AG04450 (cell line): ENCODE measurements at regions not wholly inside any gene's neighbourhood (a gene's known extent, or its start where the extent isn't known, plus 50 kb on each side); places are given as distances from the start of the nearest gene placed in this dataset.

Source experiments
- CTCF ChIA-PET: fragments of 300-600, 350-600 bp; formaldehyde crosslinking; extraction: SDS; loops from one replicate; lab custom pipeline; 2022; ENCODE audit warnings: antibody characterized with exemption, inconsistent platforms; lab: Charles Lee
- POLR2A ChIA-PET: fragments of 350-600 bp; formaldehyde crosslinking; extraction: SDS; loops from one replicate; lab custom pipeline; 2021; ENCODE audit warnings: antibody characterized with exemption, inconsistent platforms; lab: Yijun Ruan, JAX
- DNase-seq: peaks from one replicate; pipeline ENCODE4 v3.0.0-alpha.2; 2011; ENCODE audit warnings: low read depth, low spot score
- H3K27ac ChIP-seq: one replicate; pipeline ENCODE4 v1.5.1; 2012; ENCODE audit warnings: low read depth, low read length, control low read depth
- H3K27me3 ChIP-seq: one replicate; pipeline ENCODE4 v1.6.0; 2012; ENCODE audit warnings: low read length; ENCODE audit not compliant: control insufficient read depth, insufficient read depth
- H3K4me3 ChIP-seq: 2 replicates; pipeline ENCODE4 v1.5.1; 2011; ENCODE audit warnings: mild to moderate bottlenecking, low read depth, low read length, control low read depth
- H3K9me3 ChIP-seq: 2 replicates; pipeline ENCODE4 v1.5.1; 2012; ENCODE audit warnings: low read length; ENCODE audit not compliant: control insufficient read depth, insufficient read depth
- CTCF ChIP-seq: IDR thresholded peaks from 2 replicates; pipeline ENCODE4 v1.5.1; 2011; ENCODE audit warnings: low read depth, low read length, control low read depth, inconsistent platforms

DNA sequence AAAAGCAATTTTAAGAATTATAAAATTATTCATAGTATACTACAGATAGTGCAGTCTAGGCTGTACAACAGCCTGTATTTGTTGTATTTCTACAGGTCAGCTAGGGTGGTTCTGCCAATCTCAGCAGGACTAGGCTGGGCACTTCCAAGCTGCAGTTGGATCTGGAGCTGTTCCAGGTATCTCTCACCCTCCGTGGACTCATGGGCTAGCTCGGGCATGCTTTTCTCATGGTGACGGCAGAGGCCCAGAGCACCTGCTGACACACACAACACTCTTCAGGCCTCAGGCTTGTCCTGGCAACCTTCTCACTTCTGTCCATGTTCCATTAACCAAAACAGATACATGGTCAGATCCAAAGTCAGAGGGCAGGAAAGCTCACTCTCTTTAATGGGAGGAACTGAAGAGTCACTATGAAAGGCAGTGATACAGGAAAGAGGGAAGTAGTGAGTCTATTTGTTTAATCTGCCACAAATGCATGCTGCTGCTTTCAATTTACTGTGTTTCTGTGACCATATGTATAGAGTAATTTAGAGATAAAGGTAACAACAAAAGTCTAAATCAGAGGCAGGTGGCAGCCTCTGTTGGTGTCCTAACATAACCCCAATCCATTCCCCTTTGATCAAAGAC, 462.4 kb upstream of the ACVR2A start:
- no peak for DNase-seq
- ChIA-PET CTCF (no interaction called here), POLR2A (no interaction called here)

DNA sequence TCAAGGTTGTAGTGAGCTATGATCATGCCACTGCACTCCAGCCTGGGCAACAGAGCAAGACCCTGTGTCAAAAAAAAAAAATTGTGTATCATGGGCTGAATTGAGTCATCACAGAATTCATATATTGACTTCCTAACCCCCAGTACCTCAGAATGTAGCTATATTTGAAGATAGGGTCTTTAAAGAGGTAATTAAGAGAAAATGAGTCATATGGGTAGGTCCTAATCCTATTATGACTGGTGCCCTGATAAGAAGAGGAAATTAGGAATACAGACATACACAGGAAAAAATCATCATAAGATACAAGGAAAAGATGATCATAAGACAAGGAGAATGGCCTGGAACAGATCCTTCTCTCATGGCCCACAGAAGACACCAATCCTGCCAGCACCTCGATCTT, 466.4 kb upstream of the ACVR2A start:
- Histone ChIP-seq H3K4me3 (no peak overlapping the region), H3K27me3 (no peaks in the 10 kb centered on the region), H3K9me3 (no peaks in the 10 kb centered on the region), H3K27ac (no peak overlapping the region)
- ChIA-PET CTCF (no interaction called here), POLR2A (no interaction called here)
- no peak for TF ChIP-seq CTCF
- DNase-seq, result no peak

More for the DNA sequence above, 462.4 kb upstream of the ACVR2A start:
- Histone ChIP-seq H3K27me3 (no peaks in the 10 kb centered on the region), H3K27ac (no peak overlapping the region), H3K9me3 (no peaks in the 10 kb centered on the region), H3K4me3 (no peak overlapping the region)
- TF ChIP-seq CTCF, result no peak

GRCh38 chr2:147375073-147375472, 469.8 kb upstream of the ACVR2A start:
- TF ChIP-seq CTCF, result no peak
- Histone ChIP-seq H3K27ac (no peak overlapping the region), H3K9me3 (no peaks in the 10 kb centered on the region), H3K27me3 (no peaks in the 10 kb centered on the region), H3K4me3 (no peak overlapping the region)
- ChIA-PET CTCF (no interaction called here), POLR2A (no interaction called here)
- no peak for DNase-seq

GRCh38 chr2:147374423-147374811, 470.4 kb upstream of the ACVR2A start:
- no peak for DNase-seq
- Histone ChIP-seq H3K27ac (no peak overlapping the region), H3K9me3 (no peaks in the 10 kb centered on the region), H3K27me3 (no peaks in the 10 kb centered on the region), H3K4me3 (no peak overlapping the region)
- TF ChIP-seq CTCF, result no peak
- ChIA-PET POLR2A (no interaction called here), CTCF (no interaction called here)

DNA sequence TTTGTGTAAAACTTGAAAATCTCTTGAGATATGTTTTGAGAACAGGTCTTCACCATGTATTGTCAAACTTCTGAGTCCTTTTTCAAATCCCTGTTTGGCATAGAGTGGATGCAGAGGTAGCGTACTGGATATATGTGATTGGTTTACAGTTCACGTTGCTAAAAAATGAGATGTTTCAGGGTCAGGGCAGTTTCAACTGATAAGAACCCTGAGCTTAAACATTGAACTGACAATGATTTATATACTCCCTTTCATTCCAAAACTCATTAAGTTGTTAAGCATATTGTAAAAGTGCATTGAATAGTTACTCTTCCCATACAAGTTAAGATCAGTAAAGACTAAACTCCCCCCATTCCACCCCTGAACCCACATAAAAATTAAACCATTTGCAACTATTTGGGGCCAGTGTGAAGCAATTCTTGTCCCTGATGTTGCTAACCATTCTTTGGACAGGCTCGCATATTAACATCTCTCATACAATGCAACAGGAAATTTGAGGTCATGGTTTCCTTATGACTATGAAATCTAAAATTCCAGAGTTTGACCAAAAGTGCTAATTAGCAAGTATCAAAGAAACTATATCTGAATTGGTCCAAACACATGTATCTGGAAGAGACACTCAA, 470.9 kb upstream of the ACVR2A start:
- TF ChIP-seq CTCF, result no peak

More for the DNA sequence above, 470.9 kb upstream of the ACVR2A start:
- ChIA-PET CTCF (no interaction called here), POLR2A (no interaction called here)
- Histone ChIP-seq H3K9me3 (no peaks in the 10 kb centered on the region), H3K27me3 (no peaks in the 10 kb centered on the region), H3K4me3 (no peak overlapping the region), H3K27ac (no peak overlapping the region)
- DNase-seq, result no peak
